GM03348 (cell line): ENCODE measurements at regions not wholly inside any gene's neighbourhood (a gene's known extent, or its start where the extent isn't known, plus 50 kb on each side); places are given as distances from the start of the nearest gene placed in this dataset.

Experiments used
- DNase-seq: peaks from one replicate; pipeline ENCODE4 v3.0.0; 2012; ENCODE audit warnings: low spot score

- no peak for DNase-seq
Observed at GRCh38 chr6:87908978-87909811, 138.4 kb upstream of the SPACA1 start.

- DNase-seq: peak; percentile 65
Observed at GRCh38 chr6:87907521-87907920, 140.1 kb upstream of the SPACA1 start.

- DNase-seq: no peak
Observed at GRCh38 chr6:87905101-87905641, 142.5 kb upstream of the SPACA1 start.

- no peak for DNase-seq
Observed at GRCh38 chr6:87904011-87904410, 143.6 kb upstream of the SPACA1 start.

GRCh38 chr6:87903323-87903722 is 144.3 kb upstream of the SPACA1 start:
- no peak for DNase-seq

GRCh38 chr6:87902383-87902782 is 145.3 kb upstream of the SPACA1 start:
- no peak for DNase-seq

- DNase-seq: no peak
Observed at GRCh38 chr6:87901613-87902012, 146.0 kb upstream of the SPACA1 start.

- no peak for DNase-seq
Observed at GRCh38 chr6:87900160-87900698, 147.4 kb upstream of the SPACA1 start.

- DNase-seq: no peak
Observed at GRCh38 chr6:87899499-87900147, 148.0 kb upstream of the SPACA1 start.

- DNase-seq: peak; percentile 24
Observed at GRCh38 chr6:87897663-87898062, 150.0 kb upstream of the SPACA1 start.

GRCh38 chr6:87897013-87897412 is 150.6 kb upstream of the SPACA1 start:
- no peak for DNase-seq

GRCh38 chr6:87887266-87887665 is 160.4 kb upstream of the SPACA1 start:
- no peak for DNase-seq

- no peak for DNase-seq
Observed at GRCh38 chr6:87884203-87884602, 163.4 kb upstream of the SPACA1 start.

- no peak for DNase-seq
Observed at GRCh38 chr6:87881342-87881895, 166.2 kb upstream of the SPACA1 start.

GRCh38 chr6:87879132-87879861 is 168.3 kb upstream of the SPACA1 start:
- no peak for DNase-seq

GRCh38 chr6:87875781-87876180 is 171.9 kb upstream of the SPACA1 start:
- DNase-seq: no peak

- no peak for DNase-seq
Observed at GRCh38 chr6:87873556-87873955, 171.5 kb upstream of the AKIRIN2 start.

- peak; percentile 6 for DNase-seq
Observed at GRCh38 chr6:87870556-87870955, 168.5 kb upstream of the AKIRIN2 start.

- DNase-seq: no peak
Observed at GRCh38 chr6:87869064-87869905, 167.3 kb upstream of the AKIRIN2 start.

- DNase-seq: no peak
Observed at GRCh38 chr6:87860902-87861301, 158.9 kb upstream of the AKIRIN2 start.

GRCh38 chr6:87858440-87858839 is 156.4 kb upstream of the AKIRIN2 start:
- peak; percentile 13 for DNase-seq
